ENCODE measurements at regions not wholly inside any gene's neighbourhood (a gene's known extent, or its start where the extent isn't known, plus 50 kb on each side); places are given as distances from the start of the nearest gene placed in this dataset.

- no peak overlapping the region for H3K27ac ChIP-seq
- TF ChIP-seq CTCF (conservative IDR thresholded peaks at IDR 0.05): no peak
Observed at GRCh38 chr1:239222999-239223398, 163.4 kb upstream of the CHRM3 start.

- H3K27ac ChIP-seq: no peak overlapping the region
- TF ChIP-seq ZFX (IDR thresholded peaks at IDR 0.05) (no peak), CTCF (conservative IDR thresholded peaks at IDR 0.05) (no peak)
Observed at GRCh38 chr1:239221656-239222055, 164.7 kb upstream of the CHRM3 start.

GRCh38 chr1:239219679-239220078 is 166.7 kb upstream of the CHRM3 start:
- no peak overlapping the region for H3K27ac ChIP-seq
- TF ChIP-seq ZFX (IDR thresholded peaks at IDR 0.05) (no peak), CTCF (conservative IDR thresholded peaks at IDR 0.05) (no peak)

- no peak overlapping the region for H3K27ac ChIP-seq
- no peak for TF ChIP-seq CTCF (conservative IDR thresholded peaks at IDR 0.05)
- no peak for TF ChIP-seq ZFX (IDR thresholded peaks at IDR 0.05)
Observed at GRCh38 chr1:239218301-239218700, 168.1 kb upstream of the CHRM3 start.

GRCh38 chr1:239212811-239213220 is 173.6 kb upstream of the CHRM3 start:
- no peak overlapping the region for H3K27ac ChIP-seq
- no peak for TF ChIP-seq CTCF (conservative IDR thresholded peaks at IDR 0.05)
- TF ChIP-seq ZFX (IDR thresholded peaks at IDR 0.05): no peak

- no peak overlapping the region for H3K27ac ChIP-seq
- no peak for TF ChIP-seq CTCF (conservative IDR thresholded peaks at IDR 0.05)
- TF ChIP-seq ZFX (IDR thresholded peaks at IDR 0.05): no peak
Observed at GRCh38 chr1:239209591-239209990, 176.8 kb upstream of the CHRM3 start.

- no peak for TF ChIP-seq CTCF (conservative IDR thresholded peaks at IDR 0.05)
- TF ChIP-seq ZFX (IDR thresholded peaks at IDR 0.05): no peak
- no peak overlapping the region for H3K27ac ChIP-seq
Observed at GRCh38 chr1:239204401-239204800, 182.0 kb upstream of the CHRM3 start.
